ENCODE measurements at regions not wholly inside any gene's neighbourhood (a gene's known extent, or its start where the extent isn't known, plus 50 kb on each side); places are given as distances from the start of the nearest gene placed in this dataset.

GRCh38 chr3:19748782-19749447 is 185.1 kb downstream of the EFHB start:
- Histone ChIP-seq H3K9me2 (replicated peaks; ENCODE audit: low read depth, low read length) (no peaks in the 10 kb centered on the region), H3K36me3 (ENCODE audit: insufficient read depth, low read length) (no peaks in the 10 kb centered on the region), H3K9ac (ENCODE audit: low read depth, low read length, poor library complexity, severe bottlenecking) (no peak overlapping the region), H3K9me3 (ENCODE audit: insufficient read depth, low read depth, low read length) (no peaks in the 10 kb centered on the region; the same call in 1 of the 2 replicates), H3K27me3 (ENCODE audit: insufficient read depth, low read length, poor library complexity, severe bottlenecking) (no peaks in the 10 kb centered on the region), H3K4me3 (ENCODE audit: low read length, poor library complexity, severe bottlenecking) (no peak overlapping the region), H4K20me1 (ENCODE audit: insufficient read depth, low read length, poor library complexity, severe bottlenecking) (no peaks in the 10 kb centered on the region), H3K4me1 (ENCODE audit: insufficient read depth, low read length, poor library complexity, severe bottlenecking) (peaks cover 13% of the 10 kb centered on the region), H3F3A (ENCODE audit: low read depth) (no peaks in the 10 kb centered on the region), H2AFZ (ENCODE audit: low read length) (no peak overlapping the region), H3K4me2 (ENCODE audit: low read depth, low read length, poor library complexity, severe bottlenecking) (no peak overlapping the region), H3K79me2 (ENCODE audit: insufficient read depth, low read length) (no peaks in the 10 kb centered on the region)
- TF ChIP-seq CTCF (conservative IDR thresholded peaks at IDR 0.05; ENCODE audit: low read length) (no peak), EZH2phosphoT487 (IDR thresholded peaks at IDR 0.05; ENCODE audit: borderline replicate concordance) (no peak)

GRCh38 chr3:19744047-19744446 is 190.0 kb downstream of the EFHB start:
- no peaks in the 10 kb centered on the region for H4K20me1 ChIP-seq (ENCODE audit: insufficient read depth, low read length, poor library complexity, severe bottlenecking)
- no peaks in the 10 kb centered on the region for H3F3A ChIP-seq (ENCODE audit: low read depth)
- H3K4me3 ChIP-seq (ENCODE audit: low read length, poor library complexity, severe bottlenecking): no peak overlapping the region
- H3K9ac ChIP-seq (ENCODE audit: low read depth, low read length, poor library complexity, severe bottlenecking): no peak overlapping the region
- no peak overlapping the region for H2AFZ ChIP-seq (ENCODE audit: low read length)
- H3K9me3 ChIP-seq (ENCODE audit: insufficient read depth, low read depth, low read length): no peaks in the 10 kb centered on the region; the same call in 1 of the 2 replicates
- no peaks in the 10 kb centered on the region for H3K79me2 ChIP-seq (ENCODE audit: insufficient read depth, low read length)
- H3K27me3 ChIP-seq (ENCODE audit: insufficient read depth, low read length, poor library complexity, severe bottlenecking): no peaks in the 10 kb centered on the region
- TF ChIP-seq CTCF (conservative IDR thresholded peaks at IDR 0.05; ENCODE audit: low read length): no peak
- TF ChIP-seq EZH2phosphoT487 (IDR thresholded peaks at IDR 0.05; ENCODE audit: borderline replicate concordance): no peak
- no peak overlapping the region for H3K4me2 ChIP-seq (ENCODE audit: low read depth, low read length, poor library complexity, severe bottlenecking)
- no peaks in the 10 kb centered on the region for H3K36me3 ChIP-seq (ENCODE audit: insufficient read depth, low read length)
- H3K9me2 ChIP-seq (replicated peaks; ENCODE audit: low read depth, low read length): no peaks in the 10 kb centered on the region
- peaks cover 31% of the 10 kb centered on the region for H3K4me1 ChIP-seq (ENCODE audit: insufficient read depth, low read length, poor library complexity, severe bottlenecking)

- H3K9me3 ChIP-seq (ENCODE audit: insufficient read depth, low read depth, low read length): no peaks in the 10 kb centered on the region
- H2AFZ ChIP-seq (ENCODE audit: low read length): no peak overlapping the region
- TF ChIP-seq EZH2phosphoT487 (IDR thresholded peaks at IDR 0.05; ENCODE audit: borderline replicate concordance) (no peak), CTCF (conservative IDR thresholded peaks at IDR 0.05; ENCODE audit: low read length) (no peak)
- H3K4me3 ChIP-seq (ENCODE audit: low read length, poor library complexity, severe bottlenecking): no peak overlapping the region
- no peaks in the 10 kb centered on the region for H3F3A ChIP-seq (ENCODE audit: low read depth)
- no peak overlapping the region for H3K9ac ChIP-seq (ENCODE audit: low read depth, low read length, poor library complexity, severe bottlenecking)
- H3K4me1 ChIP-seq (ENCODE audit: insufficient read depth, low read length, poor library complexity, severe bottlenecking): peaks cover 41% of the 10 kb centered on the region
- H3K36me3 ChIP-seq (ENCODE audit: insufficient read depth, low read length): no peaks in the 10 kb centered on the region
- no peaks in the 10 kb centered on the region for H3K9me2 ChIP-seq (replicated peaks; ENCODE audit: low read depth, low read length)
- H3K27me3 ChIP-seq (ENCODE audit: insufficient read depth, low read length, poor library complexity, severe bottlenecking): no peaks in the 10 kb centered on the region
- no peaks in the 10 kb centered on the region for H3K79me2 ChIP-seq (ENCODE audit: insufficient read depth, low read length)
- no peaks in the 10 kb centered on the region for H4K20me1 ChIP-seq (ENCODE audit: insufficient read depth, low read length, poor library complexity, severe bottlenecking)
- no peak overlapping the region for H3K4me2 ChIP-seq (ENCODE audit: low read depth, low read length, poor library complexity, severe bottlenecking)
Observed at GRCh38 chr3:19742935-19743334, 191.1 kb downstream of the EFHB start.
